ENCODE measurements at regions not wholly inside any gene's neighbourhood (a gene's known extent, or its start where the extent isn't known, plus 50 kb on each side); places are given as distances from the start of the nearest gene placed in this dataset.

- H3K4me3 ChIP-seq (ENCODE audit: low read length), result no peak overlapping the region
- DNase-seq (ENCODE audit: low read depth), result no peak
- TF ChIP-seq CTCF (conservative IDR thresholded peaks at IDR 0.05; ENCODE audit: low read depth, low read length), result no peak
Observed at GRCh38 chr11:115929618-115930129, 425.5 kb upstream of the CADM1 start.

DNA sequence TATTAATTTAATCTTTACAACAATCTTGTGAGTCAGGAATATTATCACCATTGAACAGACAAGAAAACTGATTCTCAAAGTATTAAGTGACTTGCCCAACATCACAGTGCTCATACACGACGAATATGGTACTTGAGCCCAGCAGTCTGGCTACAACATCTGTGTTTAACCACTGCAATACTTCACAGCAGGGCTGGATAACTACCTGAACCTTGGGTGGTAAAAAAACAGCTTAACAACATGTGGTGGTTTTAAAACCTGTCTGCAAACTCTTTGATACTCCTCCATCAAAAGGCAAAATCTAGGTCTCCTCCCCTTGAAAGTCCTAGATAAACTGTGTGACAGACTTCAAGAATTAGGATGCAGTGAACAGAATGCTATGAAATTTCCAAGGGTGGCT, 424.6 kb upstream of the CADM1 start:
- DNase-seq (ENCODE audit: low read depth), result no peak
- TF ChIP-seq CTCF (conservative IDR thresholded peaks at IDR 0.05; ENCODE audit: low read depth, low read length), result no peak

GRCh38 chr11:115927823-115928329, 423.7 kb upstream of the CADM1 start:
- no peak for DNase-seq (ENCODE audit: low read depth)
- TF ChIP-seq CTCF (conservative IDR thresholded peaks at IDR 0.05; ENCODE audit: low read depth, low read length), result no peak
- H3K4me3 ChIP-seq (ENCODE audit: low read length), result no peak overlapping the region

More for the DNA sequence above, 424.6 kb upstream of the CADM1 start:
- no peak overlapping the region for H3K4me3 ChIP-seq (ENCODE audit: low read length)

GRCh38 chr11:115926601-115927000, 422.4 kb upstream of the CADM1 start:
- no peak overlapping the region for H3K4me3 ChIP-seq (ENCODE audit: low read length)
- no peak for TF ChIP-seq CTCF (conservative IDR thresholded peaks at IDR 0.05; ENCODE audit: low read depth, low read length)
- DNase-seq (ENCODE audit: low read depth), result no peak

GRCh38 chr11:115926138-115926537, 421.9 kb upstream of the CADM1 start:
- TF ChIP-seq CTCF (conservative IDR thresholded peaks at IDR 0.05; ENCODE audit: low read depth, low read length), result no peak
- H3K4me3 ChIP-seq (ENCODE audit: low read length), result no peak overlapping the region
- no peak for DNase-seq (ENCODE audit: low read depth)

- no peak for TF ChIP-seq CTCF (conservative IDR thresholded peaks at IDR 0.05; ENCODE audit: low read depth, low read length)
- no peak overlapping the region for H3K4me3 ChIP-seq (ENCODE audit: low read length)
- DNase-seq (ENCODE audit: low read depth), result no peak
Observed at GRCh38 chr11:115925568-115926090, 421.4 kb upstream of the CADM1 start.

Data from retinal pigment epithelial cell (primary cell).